ENCODE measurements at regions not wholly inside any gene's neighbourhood (a gene's known extent, or its start where the extent isn't known, plus 50 kb on each side); places are given as distances from the start of the nearest gene placed in this dataset.

GRCh38 chr20:59520814-59521213 is 83.5 kb upstream of the PHACTR3 start:
- Histone ChIP-seq H3K9me3 (ENCODE audit: control insufficient read depth, low read length) (no peaks in the 10 kb centered on the region), H3K27ac (ENCODE audit: low read depth, low read length, severe bottlenecking) (no peak overlapping the region), H3K4me3 (ENCODE audit: extremely low read depth, insufficient read depth, low read length, poor library complexity, severe bottlenecking) (no peak overlapping the region), H3K4me1 (ENCODE audit: control insufficient read depth, insufficient read depth, low read length, poor library complexity, severe bottlenecking) (no peaks in the 10 kb centered on the region), H3K36me3 (ENCODE audit: control insufficient read depth, insufficient read depth, low read length) (no peaks in the 10 kb centered on the region)
- WGBS, 2 experiments (ENCODE audit: insufficient coverage in 2 of 2), result 80 to 88% methylated on average over 1 of the region's 2 CpGs

GRCh38 chr20:59525500-59526241 is 78.7 kb upstream of the PHACTR3 start:
- Histone ChIP-seq H3K36me3 (ENCODE audit: control insufficient read depth, insufficient read depth, low read length) (no peaks in the 10 kb centered on the region), H3K27ac (ENCODE audit: low read depth, low read length, severe bottlenecking) (no peak overlapping the region), H3K9me3 (ENCODE audit: control insufficient read depth, low read length) (no peaks in the 10 kb centered on the region), H3K4me1 (ENCODE audit: control insufficient read depth, insufficient read depth, low read length, poor library complexity, severe bottlenecking) (no peaks in the 10 kb centered on the region), H3K4me3 (ENCODE audit: extremely low read depth, insufficient read depth, low read length, poor library complexity, severe bottlenecking) (no peak overlapping the region)
- 18 to 19% methylated on average over 21 of the region's 31 CpGs for WGBS, 2 experiments (ENCODE audit: insufficient coverage in 2 of 2)

GRCh38 chr20:59526242-59527225 is 77.8 kb upstream of the PHACTR3 start:
- H3K36me3 ChIP-seq (ENCODE audit: control insufficient read depth, insufficient read depth, low read length), result no peaks in the 10 kb centered on the region
- no peaks in the 10 kb centered on the region for H3K4me1 ChIP-seq (ENCODE audit: control insufficient read depth, insufficient read depth, low read length, poor library complexity, severe bottlenecking)
- H3K4me3 ChIP-seq (ENCODE audit: extremely low read depth, insufficient read depth, low read length, poor library complexity, severe bottlenecking), result no peak overlapping the region
- H3K9me3 ChIP-seq (ENCODE audit: control insufficient read depth, low read length), result no peaks in the 10 kb centered on the region
- no peak overlapping the region for H3K27ac ChIP-seq (ENCODE audit: low read depth, low read length, severe bottlenecking)
- 54 to 65% methylated on average over 13 to 15 of the region's 18 CpGs for WGBS, 2 experiments (ENCODE audit: insufficient coverage in 2 of 2)

GRCh38 chr20:59530782-59531181 is 73.6 kb upstream of the PHACTR3 start:
- Histone ChIP-seq H3K36me3 (ENCODE audit: control insufficient read depth, insufficient read depth, low read length) (no peaks in the 10 kb centered on the region), H3K9me3 (ENCODE audit: control insufficient read depth, low read length) (no peaks in the 10 kb centered on the region), H3K4me1 (ENCODE audit: control insufficient read depth, insufficient read depth, low read length, poor library complexity, severe bottlenecking) (no peaks in the 10 kb centered on the region), H3K27ac (ENCODE audit: low read depth, low read length, severe bottlenecking) (no peak overlapping the region), H3K4me3 (ENCODE audit: extremely low read depth, insufficient read depth, low read length, poor library complexity, severe bottlenecking) (no peak overlapping the region)
- WGBS, 2 experiments (ENCODE audit: insufficient coverage in 2 of 2), result 60% methylated on average over 1 of the region's 2 CpGs; no CpG with 5 or more reads in 1 of the 2 experiments

GRCh38 chr20:59537991-59538390 is 66.3 kb upstream of the PHACTR3 start:
- Histone ChIP-seq H3K27ac (ENCODE audit: low read depth, low read length, severe bottlenecking) (no peak overlapping the region), H3K4me3 (ENCODE audit: extremely low read depth, insufficient read depth, low read length, poor library complexity, severe bottlenecking) (no peak overlapping the region), H3K4me1 (ENCODE audit: control insufficient read depth, insufficient read depth, low read length, poor library complexity, severe bottlenecking) (no peaks in the 10 kb centered on the region), H3K36me3 (ENCODE audit: control insufficient read depth, insufficient read depth, low read length) (no peaks in the 10 kb centered on the region), H3K9me3 (ENCODE audit: control insufficient read depth, low read length) (no peaks in the 10 kb centered on the region)
- WGBS, 2 experiments (ENCODE audit: insufficient coverage in 2 of 2), result 88 to 100% methylated on average over 1 of the region's 2 CpGs

GRCh38 chr20:59547596-59547995 is 56.7 kb upstream of the PHACTR3 start:
- no peak overlapping the region for H3K4me3 ChIP-seq (ENCODE audit: extremely low read depth, insufficient read depth, low read length, poor library complexity, severe bottlenecking)
- H3K4me1 ChIP-seq (ENCODE audit: control insufficient read depth, insufficient read depth, low read length, poor library complexity, severe bottlenecking), result no peaks in the 10 kb centered on the region
- WGBS, 2 experiments (ENCODE audit: insufficient coverage in 2 of 2), result 84 to 86% methylated on average over 6 to 7 of the region's 8 CpGs
- no peaks in the 10 kb centered on the region for H3K36me3 ChIP-seq (ENCODE audit: control insufficient read depth, insufficient read depth, low read length)
- no peaks in the 10 kb centered on the region for H3K9me3 ChIP-seq (ENCODE audit: control insufficient read depth, low read length)
- no peak overlapping the region for H3K27ac ChIP-seq (ENCODE audit: low read depth, low read length, severe bottlenecking)

Measured in mesodermal cell (in vitro differentiated cells).